ENCODE measurements at regions not wholly inside any gene's neighbourhood (a gene's known extent, or its start where the extent isn't known, plus 50 kb on each side); places are given as distances from the start of the nearest gene placed in this dataset.

GRCh38 chr6:164924674-164925073 lies 384.7 kb downstream of the C6orf118 start:
- no peak for TF ChIP-seq CTCF (IDR thresholded peaks at IDR 0.05; ENCODE audit: insufficient read depth in 1 of 2, low read depth in 1 of 2, low read length in 1 of 2, severe bottlenecking in 1 of 2, unreplicated experiment in 1 of 2)
- Histone ChIP-seq H3K36me3 (ENCODE audit: control insufficient read depth, insufficient read depth, low read length) (no peaks in the 10 kb centered on the region), H3K9me3 (no peaks in the 10 kb centered on the region), H3K27me3 (replicated peaks; ENCODE audit: control insufficient read depth, insufficient read depth, low read length) (no peaks in the 10 kb centered on the region), H3K4me1 (no peaks in the 10 kb centered on the region), H3K4me3 (ENCODE audit: low read depth, low read length) (no peak overlapping the region)
- DNase-seq, result no peak
- intact Hi-C loops (cut with micrococcal nuclease; ENCODE audit: unreplicated experiment), result loop anchor here (10.0 kb wide), 2 partner anchors 430 to 1500 kb away; no protein-coding TSS in a partner anchor
- POLR2A ChIA-PET, result no interaction called here
- H3K27me3 Mint-ChIP-seq (ENCODE audit: insufficient read depth, unreplicated experiment), result no peaks in the 10 kb centered on the region
- no peaks in the 10 kb centered on the region for H3K9me3 Mint-ChIP-seq (ENCODE audit: unreplicated experiment)
- no peak overlapping the region for H3K4me3 Mint-ChIP-seq (ENCODE audit: unreplicated experiment)
- CTCF ChIA-PET, result no interaction called here
- no peaks in the 10 kb centered on the region for H3K4me1 Mint-ChIP-seq (ENCODE audit: low read depth, unreplicated experiment)
- no peak overlapping the region for H3K27ac Mint-ChIP-seq (ENCODE audit: unreplicated experiment)
- H3K36me3 Mint-ChIP-seq (ENCODE audit: insufficient read depth, unreplicated experiment), result no peaks in the 10 kb centered on the region
- no TSS peak for BruUV-seq (replicated peaks)

GRCh38 chr6:164917211-164917610 lies 392.2 kb downstream of the C6orf118 start:
- Histone ChIP-seq H3K4me1 (no peaks in the 10 kb centered on the region), H3K9me3 (no peaks in the 10 kb centered on the region; the same call in 1 of the 2 replicates), H3K4me3 (ENCODE audit: low read depth, low read length) (no peak overlapping the region), H3K27me3 (replicated peaks; ENCODE audit: control insufficient read depth, insufficient read depth, low read length) (no peaks in the 10 kb centered on the region), H3K36me3 (ENCODE audit: control insufficient read depth, insufficient read depth, low read length) (no peaks in the 10 kb centered on the region)
- CTCF ChIA-PET, result no interaction called here
- Mint-ChIP-seq H3K27ac (ENCODE audit: unreplicated experiment) (no peak overlapping the region), H3K27me3 (ENCODE audit: insufficient read depth, unreplicated experiment) (no peaks in the 10 kb centered on the region), H3K4me1 (ENCODE audit: low read depth, unreplicated experiment) (no peaks in the 10 kb centered on the region), H3K36me3 (ENCODE audit: insufficient read depth, unreplicated experiment) (no peaks in the 10 kb centered on the region), H3K4me3 (ENCODE audit: unreplicated experiment) (no peak overlapping the region), H3K9me3 (ENCODE audit: unreplicated experiment) (peaks cover 10% of the 10 kb centered on the region)
- POLR2A ChIA-PET, result no interaction called here
- BruUV-seq (replicated peaks), result no TSS peak
- TF ChIP-seq CTCF (IDR thresholded peaks at IDR 0.05; ENCODE audit: insufficient read depth in 1 of 2, low read depth in 1 of 2, low read length in 1 of 2, severe bottlenecking in 1 of 2, unreplicated experiment in 1 of 2), result no peak
- no peak for DNase-seq
- intact Hi-C loops (cut with micrococcal nuclease; ENCODE audit: unreplicated experiment), result no loop called here

- no peak for TF ChIP-seq CTCF (IDR thresholded peaks at IDR 0.05; ENCODE audit: insufficient read depth in 1 of 2, low read depth in 1 of 2, low read length in 1 of 2, severe bottlenecking in 1 of 2, unreplicated experiment in 1 of 2)
- POLR2A ChIA-PET, result no interaction called here
- no peak for DNase-seq
- CTCF ChIA-PET, result no interaction called here
- no peaks in the 10 kb centered on the region for H3K36me3 Mint-ChIP-seq (ENCODE audit: insufficient read depth, unreplicated experiment)
- no peak overlapping the region for H3K4me3 ChIP-seq (ENCODE audit: low read depth, low read length)
- no peaks in the 10 kb centered on the region for H3K27me3 ChIP-seq (replicated peaks; ENCODE audit: control insufficient read depth, insufficient read depth, low read length)
- intact Hi-C loops (cut with micrococcal nuclease; ENCODE audit: unreplicated experiment), result no loop called here
- H3K4me1 ChIP-seq, result no peaks in the 10 kb centered on the region
- no peak overlapping the region for H3K4me3 Mint-ChIP-seq (ENCODE audit: unreplicated experiment)
- no peaks in the 10 kb centered on the region for H3K4me1 Mint-ChIP-seq (ENCODE audit: low read depth, unreplicated experiment)
- H3K36me3 ChIP-seq (ENCODE audit: control insufficient read depth, insufficient read depth, low read length), result no peaks in the 10 kb centered on the region
- H3K27me3 Mint-ChIP-seq (ENCODE audit: insufficient read depth, unreplicated experiment), result no peaks in the 10 kb centered on the region
- no peaks in the 10 kb centered on the region; the same call in 1 of the 2 replicates for H3K9me3 ChIP-seq
- H3K9me3 Mint-ChIP-seq (ENCODE audit: unreplicated experiment), result peaks cover 10% of the 10 kb centered on the region
- no TSS peak for BruUV-seq (replicated peaks)
- H3K27ac Mint-ChIP-seq (ENCODE audit: unreplicated experiment), result no peak overlapping the region
Measured at GRCh38 chr6:164916087-164916486, 393.3 kb downstream of the C6orf118 start.

All from Caco-2 (cell line).